Transverse colon (tissue), 4 donors: ENCODE measurements at regions not wholly inside any gene's neighbourhood (a gene's known extent, or its start where the extent isn't known, plus 50 kb on each side); places are given as distances from the start of the nearest gene placed in this dataset.

Source experiments
- CTCF ChIP-seq, 5 experiments: fragments of 200-600 bp in 3 of 5; fragments of 450-650 bp in 2 of 5; sonication (generic) in 3 of 5; IDR thresholded peaks; 1 replicate in 2 of 5; 2 replicates in 3 of 5; pipeline ENCODE4 v1.5.1; 2016 to 2017; ENCODE audit warnings: antibody characterized with exemption in 5 of 5, inconsistent platforms in 3 of 5, mild to moderate bottlenecking in 2 of 5, moderate library complexity in 1 of 5
- POLR2A ChIP-seq: fragments of 450-650 bp; IDR thresholded peaks from one replicate; pipeline ENCODE4 v1.6.1; 2016; ENCODE audit warnings: antibody characterized with exemption, mild to moderate bottlenecking, moderate library complexity
- POLR2AphosphoS5 ChIP-seq, 3 donors: sonication (generic); formaldehyde crosslinking; IDR thresholded peaks; one replicate each; pipeline ENCODE4 v1.6.1; 2016; ENCODE audit warnings: antibody characterized with exemption in 3 of 3

- no peak for TF ChIP-seq CTCF (IDR thresholded peaks at IDR 0.05)
- TF ChIP-seq POLR2AphosphoS5 (IDR thresholded peaks at IDR 0.05): peak in 1 of 3 donors; percentile 24
- TF ChIP-seq POLR2A: no peak
These were observed 139.6 kb upstream of the CTTNBP2NL start for GRCh38 chr1:112256411-112256810.
